ENCODE measurements at regions not wholly inside any gene's neighbourhood (a gene's known extent, or its start where the extent isn't known, plus 50 kb on each side); places are given as distances from the start of the nearest gene placed in this dataset.

DNA sequence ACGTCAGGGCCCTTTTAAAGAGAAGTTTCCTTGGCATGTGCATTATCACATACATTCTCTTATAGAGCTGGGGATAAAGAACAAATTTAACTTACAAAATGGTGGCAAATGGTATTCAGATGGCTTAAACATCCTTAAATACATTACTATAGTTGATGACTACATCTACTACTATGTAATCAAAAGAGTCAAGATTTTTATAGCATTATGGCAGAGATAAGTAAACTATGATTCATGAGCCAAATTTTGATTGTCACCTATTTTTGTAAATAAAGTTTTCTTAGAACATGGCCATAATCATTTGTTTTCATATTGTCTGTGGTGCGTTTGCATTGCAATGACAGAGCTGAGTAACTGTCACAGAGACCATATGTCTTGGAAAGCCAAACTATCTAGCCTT, 1188.6 kb upstream of the TENM4 start:
- H2AK9ac ChIP-seq (replicated peaks; ENCODE audit: low read depth, low read length, poor library complexity) = no peak overlapping the region
- H4K91ac ChIP-seq (ENCODE audit: insufficient read depth, low read depth, low read length) = no peak overlapping the region
- no peak overlapping the region for H3K9ac ChIP-seq (ENCODE audit: low read depth, low read length)
- H3K4ac ChIP-seq (ENCODE audit: low read depth, low read length) = no peak overlapping the region
- H2BK15ac ChIP-seq (ENCODE audit: low read depth, low read length) = no peak overlapping the region
- ATAC-seq (ENCODE audit: low read depth) (no peak), DNase-seq (no peak)
- H2AK5ac ChIP-seq (ENCODE audit: low read depth, low read length) = no peak overlapping the region
- dilution Hi-C loops (cut with HindIII; ENCODE audit: low sequenced_read_pairs, unreplicated experiment) = no loop called here
- no peaks in the 10 kb centered on the region for H3K9me1 ChIP-seq (ENCODE audit: insufficient read depth, low read length)
- H3K27me3 ChIP-seq (ENCODE audit: control insufficient read depth, insufficient read depth, low read length) = no peaks in the 10 kb centered on the region
- POLR2A ChIA-PET (ENCODE audit: unreplicated experiment) = no interaction called here
- no CpG with 5 or more reads among the region's 2 CpGs for WGBS, 2 experiments (ENCODE audit: extremely low coverage in 2 of 2, insufficient read length in 1 of 2)
- H4K8ac ChIP-seq (ENCODE audit: low read depth in 2 of 2, low read length in 2 of 2) = no peak overlapping the region
- no peak overlapping the region for H2AFZ ChIP-seq (replicated peaks; ENCODE audit: low read length, poor library complexity)
- no peak overlapping the region for H4K5ac ChIP-seq (ENCODE audit: low read depth, low read length)
- in situ Hi-C loops (cut with MboI; ENCODE audit: low sequenced_read_pairs) = no loop called here
- TF ChIP-seq USF2 (IDR thresholded peaks at IDR 0.05; ENCODE audit: low read depth, low read length) = no peak
- no peak for TF ChIP-seq MAFK (IDR thresholded peaks at IDR 0.05; ENCODE audit: low read depth, low read length)
- no peak for TF ChIP-seq BHLHE40 (IDR thresholded peaks at IDR 0.05; ENCODE audit: low read depth, low read length)
- no peak for TF ChIP-seq SMC3 (IDR thresholded peaks at IDR 0.05; ENCODE audit: low read depth, low read length)
- TF ChIP-seq RCOR1 (IDR thresholded peaks at IDR 0.05; ENCODE audit: insufficient replicate concordance, low read length) = no peak
- no peak for TF ChIP-seq MAZ (IDR thresholded peaks at IDR 0.05; ENCODE audit: borderline replicate concordance, low read depth, low read length)
- no peak for TF ChIP-seq NFE2L2 (IDR thresholded peaks at IDR 0.05; ENCODE audit: low read depth, low read length)
- TF ChIP-seq RFX5 (IDR thresholded peaks at IDR 0.05; ENCODE audit: low read depth, low read length) = no peak
- no peak for TF ChIP-seq CTCF (conservative IDR thresholded peaks at IDR 0.05; ENCODE audit: low read depth, low read length)
- no peak for TF ChIP-seq CEBPB (IDR thresholded peaks at IDR 0.05; ENCODE audit: low read depth, low read length)
- TF ChIP-seq MXI1 (IDR thresholded peaks at IDR 0.05; ENCODE audit: borderline replicate concordance, low read depth, low read length) = no peak
- no peak overlapping the region for H3K56ac ChIP-seq (ENCODE audit: extremely low read depth, insufficient read depth, low read length)
- H2BK120ac ChIP-seq (ENCODE audit: low read depth, low read length) = no peak overlapping the region
- no TSS peak for BruUV-seq (replicated peaks)
- H3K4me3 ChIP-seq (ENCODE audit: insufficient read depth, low read depth, low read length) = no peak overlapping the region
- no peaks in the 10 kb centered on the region for H3K79me1 ChIP-seq (ENCODE audit: low read depth in 1 of 2, low read length in 2 of 2)
- H3K14ac ChIP-seq (replicated peaks; ENCODE audit: low read depth, low read length) = no peak overlapping the region
- intact Hi-C loops (cut with micrococcal nuclease) = no loop called here
- no peak overlapping the region for H3K23ac ChIP-seq (ENCODE audit: low read depth, low read length)
- no peak overlapping the region for H2BK20ac ChIP-seq (ENCODE audit: low read depth, low read length)
- H3K4me2 ChIP-seq (ENCODE audit: low read depth, low read length) = no peak overlapping the region
- no peaks in the 10 kb centered on the region for H4K20me1 ChIP-seq (ENCODE audit: insufficient read depth, low read length)
- no peak overlapping the region for H3K27ac ChIP-seq (ENCODE audit: insufficient read depth, low read length)
- H3K18ac ChIP-seq (ENCODE audit: low read depth, low read length) = no peak overlapping the region
- CTCF ChIA-PET = no interaction called here
- no peaks in the 10 kb centered on the region; the same call in 1 of the 2 replicates for H3K9me3 ChIP-seq (ENCODE audit: control insufficient read depth, insufficient read depth, low read length)
- no peak overlapping the region for H2BK5ac ChIP-seq (ENCODE audit: low read depth, low read length, poor library complexity, severe bottlenecking)
- H3K4me1 ChIP-seq (ENCODE audit: control insufficient read depth, insufficient read depth, low read length) = no peaks in the 10 kb centered on the region
- no peaks in the 10 kb centered on the region for H3K36me3 ChIP-seq (ENCODE audit: control insufficient read depth, insufficient read depth, low read length)
